Immature natural killer cell (primary cell): ENCODE measurements at regions not wholly inside any gene's neighbourhood (a gene's known extent, or its start where the extent isn't known, plus 50 kb on each side); places are given as distances from the start of the nearest gene placed in this dataset.
"Not testable (repeated sequence)": the region's sequence is repeated elsewhere in the genome, so short reads cannot be mapped to it uniquely, and the experiment has no call there.

Experiments
- DNase-seq, 3 donors: peaks; one replicate each; pipeline ENCODE4 v3.0.0; 2022; ENCODE audit warnings: mixed read lengths in 1 of 3
- H3K27ac Mint-ChIP-seq, 6 donors: one replicate each; pipeline ENCODE4 v1.8.0; 2020; ENCODE audit warnings: mixed read lengths in 6 of 6, mild to moderate bottlenecking in 5 of 6, inconsistent platforms in 4 of 6, moderate library complexity in 3 of 6
- H3K27me3 Mint-ChIP-seq, 3 donors: one replicate each; pipeline ENCODE4 v1.8.0; 2020 to 2021; ENCODE audit warnings: low read depth in 3 of 3, mild to moderate bottlenecking in 3 of 3, mixed read lengths in 3 of 3, moderate library complexity in 3 of 3, inconsistent platforms in 1 of 3
- H3K36me3 Mint-ChIP-seq, 3 donors: one replicate each; pipeline ENCODE4 v1.8.0; 2020; ENCODE audit warnings: mixed read lengths in 3 of 3, inconsistent platforms in 2 of 3, mild to moderate bottlenecking in 2 of 3
- H3K4me1 Mint-ChIP-seq, 2 donors: one replicate each; pipeline ENCODE4 v1.8.0; 2020; ENCODE audit warnings: inconsistent platforms in 2 of 2, mild to moderate bottlenecking in 2 of 2, mixed read lengths in 2 of 2, moderate library complexity in 1 of 2
- H3K4me3 Mint-ChIP-seq, 5 donors: one replicate each; pipeline ENCODE4 v1.8.0; 2020; ENCODE audit warnings: mild to moderate bottlenecking in 5 of 5, mixed read lengths in 5 of 5, inconsistent platforms in 3 of 5, moderate library complexity in 3 of 5
- H3K9me3 Mint-ChIP-seq, 6 donors: one replicate each; pipeline ENCODE4 v1.8.0; 2020; ENCODE audit warnings: mild to moderate bottlenecking in 6 of 6, mixed read lengths in 6 of 6, inconsistent platforms in 4 of 6, moderate library complexity in 3 of 6

DNA sequence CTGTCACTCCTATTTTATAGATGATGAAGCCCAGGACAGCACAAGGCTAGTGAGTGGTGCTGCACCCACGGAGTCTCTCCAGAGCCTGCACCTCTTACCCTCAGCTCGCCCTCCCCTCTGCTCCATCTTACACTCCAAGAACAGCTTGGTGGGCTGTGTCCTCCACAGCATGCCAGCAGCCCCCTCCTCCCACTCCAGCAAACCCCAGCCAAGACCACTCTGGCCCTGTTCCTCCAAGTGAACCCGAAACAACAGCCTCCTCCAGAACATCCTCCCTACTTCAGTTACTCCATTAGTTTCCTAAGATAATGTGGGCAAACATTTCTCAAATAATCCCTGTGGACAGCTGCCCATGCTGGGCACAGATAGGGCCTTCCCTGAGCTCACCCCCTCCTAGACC, 62.7 kb upstream of the KLF7 start:
- Mint-ChIP-seq H3K27ac (no peak overlapping the region), H3K9me3 (peaks cover 0 to 2% (median 0%) of the 10 kb centered on the region in 6 donors), H3K27me3 (peaks cover 1 to 11% (median 6%) of the 10 kb centered on the region in 3 donors), H3K36me3 (no peaks in the 10 kb centered on the region), H3K4me3 (no peak overlapping the region), H3K4me1 (peaks cover 0 to 12% of the 10 kb centered on the region in 2 donors)
- DNase-seq: no peak

DNA sequence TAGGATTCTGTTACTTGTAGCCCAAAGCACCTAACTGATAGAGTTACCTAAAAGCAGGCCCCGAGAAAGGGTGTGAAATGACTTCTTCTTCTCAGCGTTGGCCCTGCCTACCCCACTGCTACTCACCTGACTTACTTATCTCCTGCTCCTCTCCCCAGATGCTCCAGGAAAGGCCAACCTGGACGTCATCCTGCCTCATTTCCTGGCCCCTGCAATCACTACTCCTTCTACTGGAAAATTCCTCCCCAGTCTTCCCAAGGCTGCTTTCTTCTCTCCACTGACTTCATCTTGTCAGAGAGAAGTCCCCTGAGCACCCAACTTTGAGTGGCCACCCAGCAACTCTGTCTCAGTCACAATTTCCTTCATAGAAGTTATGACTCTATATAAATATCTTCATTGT, 63.4 kb upstream of the KLF7 start:
- Mint-ChIP-seq H3K36me3 (no peaks in the 10 kb centered on the region), H3K4me3 (no peak overlapping the region), H3K27ac (no peak overlapping the region), H3K4me1 (peaks cover 0 to 12% of the 10 kb centered on the region in 2 donors), H3K9me3 (peaks cover 0 to 2% (median 0%) of the 10 kb centered on the region in 6 donors), H3K27me3 (peaks cover 1 to 11% (median 6%) of the 10 kb centered on the region in 3 donors)
- DNase-seq: no peak

GRCh38 chr2:207230261-207231105, 64.7 kb upstream of the KLF7 start:
- Mint-ChIP-seq H3K9me3 (peaks cover 0 to 2% (median 0%) of the 10 kb centered on the region in 6 donors), H3K27ac (no peak overlapping the region), H3K27me3 (peaks cover 1 to 8% (median 2%) of the 10 kb centered on the region in 3 donors), H3K36me3 (no peaks in the 10 kb centered on the region), H3K4me1 (peaks cover 0 to 6% of the 10 kb centered on the region in 2 donors), H3K4me3 (no peak overlapping the region)
- no peak for DNase-seq

DNA sequence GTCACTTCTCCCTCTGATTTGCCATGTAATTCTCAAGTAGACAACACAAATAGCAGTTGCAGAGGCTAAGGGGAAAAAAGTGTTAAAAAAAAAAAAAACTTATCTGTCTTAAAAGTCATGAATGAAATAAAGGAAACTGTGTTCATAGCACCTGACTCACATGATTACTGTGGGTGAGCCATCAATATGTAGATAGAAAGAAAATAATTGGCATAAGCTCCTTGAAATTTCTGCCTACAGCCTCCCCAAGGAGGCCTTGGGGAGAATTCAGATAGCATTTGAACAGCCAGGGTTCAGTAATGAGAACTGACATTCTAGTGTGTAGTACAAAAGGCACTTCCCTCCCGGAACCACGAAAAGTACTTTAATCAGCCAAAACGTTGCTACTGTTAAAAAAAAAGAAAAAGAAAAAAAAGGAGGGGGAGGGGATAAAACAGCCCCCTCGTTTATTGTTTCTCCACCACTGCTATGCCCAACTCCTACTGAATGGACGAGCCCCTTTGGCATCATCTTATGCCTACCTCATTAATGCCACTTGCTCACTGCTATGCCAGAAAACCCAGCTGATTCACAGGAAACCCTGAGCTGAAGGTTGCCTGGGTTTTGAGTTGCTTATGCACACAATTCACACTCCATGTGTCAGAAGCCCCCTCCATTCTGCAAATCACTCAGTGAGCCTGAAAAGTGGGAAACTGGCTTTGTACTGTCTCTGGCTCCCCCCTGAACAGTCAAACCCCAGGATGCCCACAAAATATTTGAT, 65.5 kb upstream of the KLF7 start:
- Mint-ChIP-seq H3K36me3 (no peaks in the 10 kb centered on the region), H3K9me3 (peaks cover 0 to 2% (median 0%) of the 10 kb centered on the region in 6 donors), H3K4me1 (no peaks in the 10 kb centered on the region), H3K27ac (no peak overlapping the region), H3K27me3 (peaks cover 1 to 7% (median 2%) of the 10 kb centered on the region in 3 donors), H3K4me3 (no peak overlapping the region)
- no peak for DNase-seq

GRCh38 chr2:207231967-207232366, 66.2 kb upstream of the KLF7 start:
- Mint-ChIP-seq H3K27me3 (peaks cover 1 to 8% (median 2%) of the 10 kb centered on the region in 3 donors), H3K36me3 (no peaks in the 10 kb centered on the region), H3K4me3 (no peak overlapping the region), H3K9me3 (peaks cover 0 to 2% (median 0%) of the 10 kb centered on the region in 6 donors), H3K27ac (no peak overlapping the region), H3K4me1 (no peaks in the 10 kb centered on the region)
- DNase-seq: no peak

DNA sequence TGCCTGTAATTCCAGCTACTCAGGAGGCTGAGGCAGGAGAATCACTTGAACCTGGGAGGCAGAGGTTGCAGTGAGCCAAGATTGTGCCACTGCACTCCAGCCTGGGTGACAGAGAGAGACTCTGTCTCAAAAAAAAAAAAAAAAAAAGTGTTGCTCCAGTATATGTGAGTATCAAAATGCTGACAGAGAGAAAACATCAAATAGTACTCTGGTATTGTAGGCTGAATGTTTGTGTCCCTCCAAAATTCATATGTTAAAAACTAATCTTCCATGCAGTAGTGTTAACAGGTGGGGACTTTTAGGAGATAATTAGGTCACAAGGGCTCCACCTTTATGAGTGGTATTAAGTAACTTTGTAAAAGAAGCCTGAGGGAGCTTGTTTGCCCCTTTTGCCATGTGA, 67.4 kb upstream of the KLF7 start:
- H3K4me3 Mint-ChIP-seq, H3K4me1 Mint-ChIP-seq, H3K27ac Mint-ChIP-seq, H3K9me3 Mint-ChIP-seq, H3K27me3 Mint-ChIP-seq, DNase-seq, H3K36me3 Mint-ChIP-seq: not testable (repeated sequence)

GRCh38 chr2:207233731-207234130, 68.0 kb upstream of the KLF7 start:
- no peaks in the 10 kb centered on the region for H3K36me3 Mint-ChIP-seq
- peaks cover 0 to 2% (median 0%) of the 10 kb centered on the region in 6 donors for H3K9me3 Mint-ChIP-seq
- H3K4me3 Mint-ChIP-seq: no peak overlapping the region
- no peak for DNase-seq
- no peaks in the 10 kb centered on the region for H3K4me1 Mint-ChIP-seq
- H3K27ac Mint-ChIP-seq: no peak overlapping the region
- peaks cover 0 to 8% (median 3%) of the 10 kb centered on the region in 3 donors for H3K27me3 Mint-ChIP-seq

GRCh38 chr2:207235621-207236020, 69.9 kb upstream of the KLF7 start:
- H3K9me3 Mint-ChIP-seq: peaks cover 0 to 2% (median 0%) of the 10 kb centered on the region in 6 donors
- DNase-seq: no peak
- peaks cover 0 to 3% (median 2%) of the 10 kb centered on the region in 3 donors for H3K27me3 Mint-ChIP-seq

DNA sequence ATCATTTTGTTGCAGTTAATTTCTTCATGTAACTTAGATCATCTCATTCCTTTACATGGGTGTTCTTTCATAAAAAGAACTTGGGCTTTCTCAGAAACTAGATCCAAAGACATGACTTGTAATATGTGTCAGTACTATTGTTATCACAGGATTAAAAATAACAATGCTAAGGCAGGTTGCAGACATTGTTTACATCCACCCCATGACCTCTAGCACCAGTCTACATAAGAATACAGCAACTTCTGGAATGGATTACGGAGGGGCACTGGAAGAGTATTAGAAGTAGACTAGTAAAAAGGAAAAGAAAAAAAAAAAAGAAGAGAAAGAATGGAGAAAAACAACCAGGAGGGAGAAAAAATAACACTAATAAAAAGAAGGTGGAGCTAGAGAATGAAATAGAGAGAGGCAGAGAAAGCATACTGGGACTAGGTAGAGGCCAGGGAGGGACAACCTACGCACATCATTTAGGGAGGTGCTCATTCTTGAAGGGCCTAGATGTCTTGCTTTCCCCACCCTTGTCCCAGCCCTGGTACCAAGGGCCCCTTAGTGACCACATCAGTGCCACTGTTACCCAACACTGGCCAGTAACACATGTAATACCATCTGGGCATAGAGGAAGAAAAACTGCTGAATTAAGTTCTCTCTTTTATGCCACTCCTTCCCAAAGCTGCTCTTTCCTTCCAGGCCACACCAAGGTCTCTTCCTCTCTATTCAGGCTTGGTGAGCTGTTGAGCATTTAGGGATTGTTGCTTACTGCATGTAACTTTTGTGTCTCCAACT, 70.6 kb upstream of the KLF7 start:
- no peaks in the 10 kb centered on the region for H3K4me1 Mint-ChIP-seq
- H3K27ac Mint-ChIP-seq: no peak overlapping the region
- peaks cover 0 to 3% (median 2%) of the 10 kb centered on the region in 3 donors for H3K27me3 Mint-ChIP-seq
- no peaks in the 10 kb centered on the region for H3K9me3 Mint-ChIP-seq
- H3K4me3 Mint-ChIP-seq: no peak overlapping the region
- no peak for DNase-seq
- no peaks in the 10 kb centered on the region for H3K36me3 Mint-ChIP-seq

More at GRCh38 chr2:207235621-207236020, 69.9 kb upstream of the KLF7 start:
- no peak overlapping the region for H3K4me3 Mint-ChIP-seq
- no peak overlapping the region for H3K27ac Mint-ChIP-seq
- no peaks in the 10 kb centered on the region for H3K4me1 Mint-ChIP-seq
- H3K36me3 Mint-ChIP-seq: no peaks in the 10 kb centered on the region

DNA sequence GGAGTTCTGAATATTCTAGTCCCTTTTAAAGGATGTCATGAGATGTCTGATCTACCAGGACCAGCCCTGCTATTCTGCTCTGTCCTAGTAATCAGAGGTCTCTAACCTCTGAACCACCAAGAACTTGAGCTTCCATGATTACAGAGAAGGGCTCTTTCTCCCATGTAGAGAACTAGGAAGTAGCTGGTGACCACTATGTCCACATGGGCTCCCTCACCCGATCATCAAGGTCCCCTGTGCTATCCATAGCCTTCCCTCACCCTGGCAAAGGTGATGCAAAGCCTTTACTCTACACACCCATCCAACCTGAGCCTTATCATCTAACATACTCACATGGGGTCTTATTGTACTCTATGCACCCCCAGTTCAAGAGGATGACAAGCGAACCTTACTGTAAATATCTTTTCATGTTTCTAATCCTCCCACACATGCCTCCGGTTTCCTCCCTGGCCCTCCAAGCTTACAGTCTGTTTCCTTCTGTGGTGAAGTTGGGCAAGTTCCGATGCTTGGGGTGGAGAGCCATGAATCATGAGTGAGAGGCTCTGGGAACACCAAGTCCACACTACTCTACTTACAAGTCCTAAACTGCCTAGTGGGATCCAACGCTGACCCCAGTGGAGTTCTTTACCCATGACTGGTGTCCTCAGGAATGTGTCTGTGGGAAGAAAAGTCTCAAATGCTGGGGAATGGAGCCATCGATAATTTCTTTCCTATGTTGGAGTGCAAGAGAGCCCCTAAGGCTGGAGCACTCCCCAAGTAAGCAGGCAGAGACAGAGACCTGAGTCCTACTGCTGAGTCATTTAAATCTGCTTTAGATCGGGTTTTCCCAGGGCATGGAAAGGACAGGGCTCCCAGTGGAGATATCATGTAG, 73.3 kb upstream of the KLF7 start:
- no peak overlapping the region for H3K27ac Mint-ChIP-seq
- no peaks in the 10 kb centered on the region for H3K4me1 Mint-ChIP-seq
- no peak overlapping the region for H3K4me3 Mint-ChIP-seq
- peaks cover 0 to 2% (median 2%) of the 10 kb centered on the region in 3 donors for H3K27me3 Mint-ChIP-seq
- no peak for DNase-seq
- no peaks in the 10 kb centered on the region for H3K36me3 Mint-ChIP-seq
- no peaks in the 10 kb centered on the region for H3K9me3 Mint-ChIP-seq

- Mint-ChIP-seq H3K27ac (no peak overlapping the region), H3K9me3 (peaks cover 0 to 1% (median 0%) of the 10 kb centered on the region in 6 donors), H3K27me3 (peaks cover 0 to 2% (median 2%) of the 10 kb centered on the region in 3 donors), H3K36me3 (no peaks in the 10 kb centered on the region), H3K4me3 (no peak overlapping the region), H3K4me1 (no peaks in the 10 kb centered on the region)
- no peak for DNase-seq
Measured at GRCh38 chr2:207239754-207240494, 74.2 kb upstream of the KLF7 start.

DNA sequence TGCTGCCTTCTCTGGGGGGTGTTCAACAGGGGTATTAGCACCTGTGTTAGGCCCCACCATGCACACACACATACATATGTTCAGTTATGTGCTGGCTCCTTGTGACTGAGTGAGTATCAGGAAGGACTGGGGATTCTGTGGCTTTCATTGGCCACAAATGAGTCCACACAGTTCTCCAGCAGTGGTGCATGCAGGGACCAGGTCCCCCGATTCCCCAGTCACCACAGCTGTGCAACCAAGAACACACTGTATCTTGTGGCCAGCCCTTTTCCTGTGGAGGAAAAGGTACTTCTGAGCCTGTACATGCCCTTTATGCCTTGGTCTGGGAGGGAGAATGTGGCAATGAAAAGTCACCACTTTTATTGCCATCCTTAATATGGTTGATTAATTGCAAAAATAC, 74.9 kb upstream of the KLF7 start:
- Mint-ChIP-seq H3K4me1 (no peaks in the 10 kb centered on the region), H3K27me3 (peaks cover 0 to 2% (median 2%) of the 10 kb centered on the region in 3 donors), H3K9me3 (peaks cover 0 to 1% (median 0%) of the 10 kb centered on the region in 6 donors), H3K36me3 (no peaks in the 10 kb centered on the region), H3K4me3 (no peak overlapping the region), H3K27ac (no peak overlapping the region)
- DNase-seq: no peak
